NCI-H2029 treated with DMSO at 0.1 percent for 48 hours (cell line): ENCODE measurements at regions not wholly inside any gene's neighbourhood (a gene's known extent, or its start where the extent isn't known, plus 50 kb on each side); places are given as distances from the start of the nearest gene placed in this dataset.

Experiments
- DNase-seq: peaks from one replicate; lab custom pipeline; 2025; lab: John Stamatoyannopoulos, UW

GRCh38 chr2:239710953-239711861 lies 310.4 kb upstream of the HDAC4 start:
- DNase-seq: no peak

- no peak for DNase-seq
Observed at GRCh38 chr2:239706367-239706766, 305.5 kb upstream of the HDAC4 start.

GRCh38 chr2:239704737-239705136 lies 303.9 kb upstream of the HDAC4 start:
- no peak for DNase-seq

GRCh38 chr2:239703834-239704233 lies 303.0 kb upstream of the HDAC4 start:
- no peak for DNase-seq

- no peak for DNase-seq
Observed at GRCh38 chr2:239700686-239701345, 300.0 kb upstream of the HDAC4 start.

- no peak for DNase-seq
Observed at GRCh38 chr2:239697399-239698164, 296.8 kb upstream of the HDAC4 start.

GRCh38 chr2:239696559-239697207 lies 295.9 kb upstream of the HDAC4 start:
- DNase-seq: no peak

GRCh38 chr2:239695728-239696240 lies 295.0 kb upstream of the HDAC4 start:
- DNase-seq: no peak

GRCh38 chr2:239695106-239695727 lies 294.4 kb upstream of the HDAC4 start:
- DNase-seq: no peak

GRCh38 chr2:239694487-239694886 lies 293.7 kb upstream of the HDAC4 start:
- no peak for DNase-seq

- DNase-seq: no peak
Observed at GRCh38 chr2:239693761-239694415, 293.1 kb upstream of the HDAC4 start.

- DNase-seq: no peak
Observed at GRCh38 chr2:239693330-239693729, 292.5 kb upstream of the HDAC4 start.

GRCh38 chr2:239692919-239693318 lies 292.1 kb upstream of the HDAC4 start:
- DNase-seq: no peak

- DNase-seq: no peak
Observed at GRCh38 chr2:239692362-239692851, 291.6 kb upstream of the HDAC4 start.

GRCh38 chr2:239691720-239692119 lies 290.9 kb upstream of the HDAC4 start:
- no peak for DNase-seq

- no peak for DNase-seq
Observed at GRCh38 chr2:239690651-239691631, 290.1 kb upstream of the HDAC4 start.

- no peak for DNase-seq
Observed at GRCh38 chr2:239689985-239690384, 289.2 kb upstream of the HDAC4 start.

- DNase-seq: no peak
Observed at GRCh38 chr2:239689410-239689809, 288.6 kb upstream of the HDAC4 start.

GRCh38 chr2:239688840-239689239 lies 288.0 kb upstream of the HDAC4 start:
- DNase-seq: no peak
